Transverse colon (tissue), 4 donors: ENCODE measurements at regions not wholly inside any gene's neighbourhood (a gene's known extent, or its start where the extent isn't known, plus 50 kb on each side); places are given as distances from the start of the nearest gene placed in this dataset.

Experiments
- DNase-seq: peaks from one replicate; pipeline ENCODE4 v3.0.0-alpha.2; 2019
- H3K27ac ChIP-seq, 4 donors: fragments of 200-600 bp; sonication (generic); 2 replicates each; pipeline ENCODE4 v1.5.1; 2016 to 2018; ENCODE audit warnings: inconsistent platforms in 4 of 4
- H3K27me3 ChIP-seq: fragments of 200-600 bp; sonication (generic); 2 replicates; pipeline ENCODE4 v1.5.1; 2017; ENCODE audit warnings: inconsistent platforms
- H3K36me3 ChIP-seq, 4 donors: fragments of 200-600 bp; sonication (generic); 2 replicates each; pipeline ENCODE4 v1.5.1; 2017 to 2019; ENCODE audit warnings: inconsistent platforms in 4 of 4
- H3K4me1 ChIP-seq, 4 donors: fragments of 200-600 bp; sonication (generic); 2 replicates each; pipeline ENCODE4 v1.5.1; 2017 to 2020; ENCODE audit warnings: inconsistent platforms in 4 of 4
- H3K4me3 ChIP-seq, 4 donors: fragments of 200-600 bp; sonication (generic); 1 replicate in 1 of 4; 2 replicates in 3 of 4; pipeline versions ENCODE4 v1.5.1 to v1.6.1; 2017 to 2019; ENCODE audit warnings: inconsistent platforms in 4 of 4
- H3K9me3 ChIP-seq, 2 donors: fragments of 200-600 bp; sonication (generic); 2 replicates each; pipeline ENCODE4 v1.5.1; 2017 to 2019; ENCODE audit warnings: inconsistent platforms in 2 of 2
- EP300 ChIP-seq: sonication (generic); formaldehyde crosslinking; IDR thresholded peaks from one replicate; pipeline ENCODE4 v1.6.1; 2017; ENCODE audit warnings: antibody characterized with exemption, low read depth
- POLR2A ChIP-seq: fragments of 450-650 bp; IDR thresholded peaks from one replicate; pipeline ENCODE4 v1.6.1; 2016; ENCODE audit warnings: antibody characterized with exemption, mild to moderate bottlenecking, moderate library complexity
- POLR2AphosphoS5 ChIP-seq, 3 donors: sonication (generic); formaldehyde crosslinking; IDR thresholded peaks; one replicate each; pipeline ENCODE4 v1.6.1; 2016; ENCODE audit warnings: antibody characterized with exemption in 3 of 3
- WGBS, 2 donors: methylation state at CpG; one replicate each; pipeline ENCODE4 v1.1.5; 2018; ENCODE audit warnings: low coverage in 1 of 2; 5-methylcytosine and 5-hydroxymethylcytosine counted together
- in situ Hi-C, 4 donors: fragments of 200-750 bp; cut with MboI; loops; one replicate each; pipeline versions ENCODE4 v1.15.0 to v1.15.1; 2017; ENCODE audit warnings: low sequenced_read_pairs in 3 of 4, low pct_ligation_motif_present in 1 of 4, low pct_unique_long_range_greater_than_20kb in 1 of 4
- intact Hi-C: fragments of 100-400 bp; cut with DNase I; formaldehyde crosslinking; loops from one replicate; pipeline ENCODE4 v1.15.1; 2023; ENCODE audit warnings: low total_unique reads
- TF ChIP-seq, protein P1 (sequence below), 5 experiments: fragments of 200-600 bp in 3 of 5; fragments of 450-650 bp in 2 of 5; sonication (generic) in 3 of 5; IDR thresholded peaks; 1 replicate in 2 of 5; 2 replicates in 3 of 5; pipeline ENCODE4 v1.5.1; 2016 to 2017; ENCODE audit warnings: antibody characterized with exemption in 5 of 5, inconsistent platforms in 3 of 5, mild to moderate bottlenecking in 2 of 5, moderate library complexity in 1 of 5

DNA sequence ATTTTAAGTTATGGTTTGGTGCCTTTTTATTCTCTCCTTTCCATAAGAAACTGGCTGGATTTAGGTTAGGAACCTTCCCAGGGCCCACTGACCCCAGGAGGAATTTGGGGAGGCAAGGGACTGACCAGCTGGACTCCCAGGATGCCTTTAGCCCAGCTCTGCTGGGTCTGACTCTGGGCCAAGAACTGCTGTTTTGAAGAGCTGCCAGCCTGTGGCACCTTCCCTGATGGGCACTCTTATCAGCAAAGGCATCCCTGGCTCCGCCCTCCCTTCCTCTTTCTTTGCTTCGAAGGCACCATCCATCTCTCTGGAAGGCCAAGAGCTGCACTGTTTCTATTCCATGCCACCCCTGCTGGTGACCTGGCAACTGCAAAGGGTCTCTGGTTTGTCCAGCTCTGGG is 174.7 kb downstream of the POU4F1 start:
- no peaks in the 10 kb centered on the region for H3K4me1 ChIP-seq
- TF ChIP-seq EP300 (no peak), POLR2A (no peak), POLR2AphosphoS5 (IDR thresholded peaks at IDR 0.05) (no peak)
- TF ChIP-seq, protein P1, sequence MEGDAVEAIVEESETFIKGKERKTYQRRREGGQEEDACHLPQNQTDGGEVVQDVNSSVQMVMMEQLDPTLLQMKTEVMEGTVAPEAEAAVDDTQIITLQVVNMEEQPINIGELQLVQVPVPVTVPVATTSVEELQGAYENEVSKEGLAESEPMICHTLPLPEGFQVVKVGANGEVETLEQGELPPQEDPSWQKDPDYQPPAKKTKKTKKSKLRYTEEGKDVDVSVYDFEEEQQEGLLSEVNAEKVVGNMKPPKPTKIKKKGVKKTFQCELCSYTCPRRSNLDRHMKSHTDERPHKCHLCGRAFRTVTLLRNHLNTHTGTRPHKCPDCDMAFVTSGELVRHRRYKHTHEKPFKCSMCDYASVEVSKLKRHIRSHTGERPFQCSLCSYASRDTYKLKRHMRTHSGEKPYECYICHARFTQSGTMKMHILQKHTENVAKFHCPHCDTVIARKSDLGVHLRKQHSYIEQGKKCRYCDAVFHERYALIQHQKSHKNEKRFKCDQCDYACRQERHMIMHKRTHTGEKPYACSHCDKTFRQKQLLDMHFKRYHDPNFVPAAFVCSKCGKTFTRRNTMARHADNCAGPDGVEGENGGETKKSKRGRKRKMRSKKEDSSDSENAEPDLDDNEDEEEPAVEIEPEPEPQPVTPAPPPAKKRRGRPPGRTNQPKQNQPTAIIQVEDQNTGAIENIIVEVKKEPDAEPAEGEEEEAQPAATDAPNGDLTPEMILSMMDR (IDR thresholded peaks at IDR 0.05) = no peak
- H3K36me3 ChIP-seq = no peaks in the 10 kb centered on the region
- no peaks in the 10 kb centered on the region for H3K9me3 ChIP-seq
- H3K4me3 ChIP-seq = no peak overlapping the region
- no peak overlapping the region for H3K27ac ChIP-seq
- DNase-seq = no peak
- intact Hi-C loops = no loop called here
- H3K27me3 ChIP-seq = no peaks in the 10 kb centered on the region
- in situ Hi-C loops = no loop called here
- 30% methylated on average over 2 of the region's 2 CpGs; no CpG with 5 or more reads in 1 of the 2 donors for WGBS, 2 donors

DNA sequence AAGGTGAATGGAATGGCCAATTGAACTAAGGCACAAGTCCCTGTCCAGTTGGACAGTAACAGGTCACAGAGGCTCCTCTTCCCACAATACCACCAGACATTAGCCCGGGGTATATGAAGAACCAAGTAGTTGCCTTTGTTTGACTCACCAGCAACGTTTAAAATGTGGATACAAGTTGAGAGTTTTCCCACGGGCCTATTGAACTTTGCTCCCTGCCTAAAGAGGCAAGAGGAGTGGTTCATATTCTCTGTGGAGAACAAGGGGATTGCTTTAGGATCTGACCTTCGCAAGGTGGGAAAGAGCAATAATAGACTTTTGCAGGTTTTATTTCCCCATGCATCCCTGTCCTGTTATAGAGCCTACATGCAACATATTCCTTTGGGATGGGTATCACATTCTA is 177.2 kb downstream of the POU4F1 start:
- 57 to 88% methylated on average over 1 to 4 of the region's 4 CpGs for WGBS, 2 donors
- no peak for DNase-seq
- Histone ChIP-seq H3K27ac (no peak overlapping the region), H3K4me3 (no peak overlapping the region), H3K27me3 (no peaks in the 10 kb centered on the region), H3K36me3 (no peaks in the 10 kb centered on the region), H3K9me3 (no peaks in the 10 kb centered on the region), H3K4me1 (no peaks in the 10 kb centered on the region)
- no peak for TF ChIP-seq EP300
- no peak for TF ChIP-seq POLR2A
- no peak for TF ChIP-seq POLR2AphosphoS5 (IDR thresholded peaks at IDR 0.05)
- TF ChIP-seq, protein P1 (IDR thresholded peaks at IDR 0.05) = no peak
- intact Hi-C loops (no loop called here), in situ Hi-C loops (no loop called here)

GRCh38 chr13:78420814-78421213 is 182.5 kb downstream of the POU4F1 start:
- H3K4me3 ChIP-seq = no peak overlapping the region
- TF ChIP-seq EP300 (no peak), POLR2AphosphoS5 (IDR thresholded peaks at IDR 0.05) (no peak), POLR2A (no peak)
- TF ChIP-seq, protein P1 (IDR thresholded peaks at IDR 0.05) = no peak
- H3K9me3 ChIP-seq = no peaks in the 10 kb centered on the region
- intact Hi-C loops = no loop called here
- H3K27me3 ChIP-seq = no peaks in the 10 kb centered on the region
- no peak overlapping the region for H3K27ac ChIP-seq
- in situ Hi-C loops = no loop called here
- WGBS, 2 donors = 77% methylated on average over 4 of the region's 4 CpGs; no CpG with 5 or more reads in 1 of the 2 donors
- DNase-seq = no peak
- no peaks in the 10 kb centered on the region for H3K4me1 ChIP-seq
- H3K36me3 ChIP-seq = no peaks in the 10 kb centered on the region

DNA sequence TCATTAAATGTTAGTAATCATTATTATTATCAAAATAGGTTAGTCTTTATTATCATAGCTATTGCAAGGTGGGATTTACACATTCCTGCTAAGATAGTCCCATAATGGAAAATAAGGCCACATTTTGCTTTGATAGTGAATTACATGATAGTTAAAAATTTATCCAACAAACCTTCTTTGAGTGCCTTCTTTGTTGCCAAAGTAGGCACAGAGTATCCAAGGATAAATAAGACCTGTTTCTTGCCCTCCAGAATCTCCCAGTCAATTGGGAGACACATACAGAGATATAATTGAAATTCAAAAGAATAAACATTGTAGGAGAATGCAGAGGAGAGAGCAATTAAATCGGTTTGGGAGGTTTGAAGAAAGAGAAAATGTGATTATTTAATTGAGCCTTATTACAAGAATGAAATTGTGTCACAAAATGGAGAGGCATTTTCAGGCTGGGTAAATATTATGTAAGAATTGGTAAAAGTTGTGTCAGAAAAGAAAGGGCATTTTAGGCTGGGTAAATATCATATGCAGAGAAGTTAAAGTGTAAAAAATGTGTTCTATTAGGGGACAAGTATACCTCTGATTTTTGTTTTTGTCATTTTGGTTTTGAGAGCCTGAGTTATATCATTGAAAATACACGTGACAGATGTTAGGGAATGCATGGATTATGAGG is 189.3 kb downstream of the POU4F1 start:
- Histone ChIP-seq H3K4me3 (no peak overlapping the region), H3K27ac (no peak overlapping the region), H3K36me3 (no peaks in the 10 kb centered on the region), H3K9me3 (no peaks in the 10 kb centered on the region), H3K27me3 (no peaks in the 10 kb centered on the region), H3K4me1 (no peaks in the 10 kb centered on the region)
- TF ChIP-seq POLR2A (no peak), POLR2AphosphoS5 (IDR thresholded peaks at IDR 0.05) (no peak), EP300 (no peak)
- TF ChIP-seq, protein P1 (IDR thresholded peaks at IDR 0.05) = no peak
- intact Hi-C loops (no loop called here), in situ Hi-C loops (no loop called here)
- 58 to 78% methylated on average over 2 of the region's 2 CpGs for WGBS, 2 donors
- no peak for DNase-seq
